ENCODE measurements at regions not wholly inside any gene's neighbourhood (a gene's known extent, or its start where the extent isn't known, plus 50 kb on each side); places are given as distances from the start of the nearest gene placed in this dataset.

DNA sequence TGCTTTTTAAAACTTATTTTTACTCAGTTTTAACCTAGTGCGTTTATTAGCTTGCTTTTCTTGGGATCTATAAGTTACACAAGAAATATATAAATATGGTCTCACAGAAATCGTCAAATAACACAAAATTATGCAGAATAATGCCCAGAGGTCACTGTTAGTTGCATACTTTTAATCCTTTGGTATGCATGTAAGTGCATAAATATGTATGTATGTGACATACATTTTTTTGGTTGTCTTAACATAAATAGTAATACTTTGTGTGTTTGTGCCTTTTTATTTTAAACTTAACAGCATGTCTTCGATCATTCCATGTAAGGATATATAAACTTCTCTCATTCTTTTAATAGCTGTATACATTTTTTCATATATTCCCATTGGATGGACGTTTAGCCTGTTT lies 459.6 kb downstream of the PCNX1 start:
- TF ChIP-seq, protein P1, sequence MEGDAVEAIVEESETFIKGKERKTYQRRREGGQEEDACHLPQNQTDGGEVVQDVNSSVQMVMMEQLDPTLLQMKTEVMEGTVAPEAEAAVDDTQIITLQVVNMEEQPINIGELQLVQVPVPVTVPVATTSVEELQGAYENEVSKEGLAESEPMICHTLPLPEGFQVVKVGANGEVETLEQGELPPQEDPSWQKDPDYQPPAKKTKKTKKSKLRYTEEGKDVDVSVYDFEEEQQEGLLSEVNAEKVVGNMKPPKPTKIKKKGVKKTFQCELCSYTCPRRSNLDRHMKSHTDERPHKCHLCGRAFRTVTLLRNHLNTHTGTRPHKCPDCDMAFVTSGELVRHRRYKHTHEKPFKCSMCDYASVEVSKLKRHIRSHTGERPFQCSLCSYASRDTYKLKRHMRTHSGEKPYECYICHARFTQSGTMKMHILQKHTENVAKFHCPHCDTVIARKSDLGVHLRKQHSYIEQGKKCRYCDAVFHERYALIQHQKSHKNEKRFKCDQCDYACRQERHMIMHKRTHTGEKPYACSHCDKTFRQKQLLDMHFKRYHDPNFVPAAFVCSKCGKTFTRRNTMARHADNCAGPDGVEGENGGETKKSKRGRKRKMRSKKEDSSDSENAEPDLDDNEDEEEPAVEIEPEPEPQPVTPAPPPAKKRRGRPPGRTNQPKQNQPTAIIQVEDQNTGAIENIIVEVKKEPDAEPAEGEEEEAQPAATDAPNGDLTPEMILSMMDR (IDR thresholded peaks at IDR 0.05; ENCODE audit: poor library complexity, severe bottlenecking): no peak
- TF ChIP-seq EZH2 (IDR thresholded peaks at IDR 0.05; ENCODE audit: borderline replicate concordance, insufficient read depth, low read length, poor library complexity, severe bottlenecking) (no peak), POLR2AphosphoS5 (IDR thresholded peaks at IDR 0.05) (no peak), EP300 (conservative IDR thresholded peaks at IDR 0.05; ENCODE audit: poor library complexity, severe bottlenecking) (no peak), MXI1 (conservative IDR thresholded peaks at IDR 0.05; ENCODE audit: poor library complexity, severe bottlenecking) (no peak), RAD21 (conservative IDR thresholded peaks at IDR 0.05) (no peak), TAF1 (IDR thresholded peaks at IDR 0.05; ENCODE audit: low read depth) (no peak), SMC3 (conservative IDR thresholded peaks at IDR 0.05; ENCODE audit: poor library complexity) (no peak)
- TF ChIP-seq, protein P2, sequence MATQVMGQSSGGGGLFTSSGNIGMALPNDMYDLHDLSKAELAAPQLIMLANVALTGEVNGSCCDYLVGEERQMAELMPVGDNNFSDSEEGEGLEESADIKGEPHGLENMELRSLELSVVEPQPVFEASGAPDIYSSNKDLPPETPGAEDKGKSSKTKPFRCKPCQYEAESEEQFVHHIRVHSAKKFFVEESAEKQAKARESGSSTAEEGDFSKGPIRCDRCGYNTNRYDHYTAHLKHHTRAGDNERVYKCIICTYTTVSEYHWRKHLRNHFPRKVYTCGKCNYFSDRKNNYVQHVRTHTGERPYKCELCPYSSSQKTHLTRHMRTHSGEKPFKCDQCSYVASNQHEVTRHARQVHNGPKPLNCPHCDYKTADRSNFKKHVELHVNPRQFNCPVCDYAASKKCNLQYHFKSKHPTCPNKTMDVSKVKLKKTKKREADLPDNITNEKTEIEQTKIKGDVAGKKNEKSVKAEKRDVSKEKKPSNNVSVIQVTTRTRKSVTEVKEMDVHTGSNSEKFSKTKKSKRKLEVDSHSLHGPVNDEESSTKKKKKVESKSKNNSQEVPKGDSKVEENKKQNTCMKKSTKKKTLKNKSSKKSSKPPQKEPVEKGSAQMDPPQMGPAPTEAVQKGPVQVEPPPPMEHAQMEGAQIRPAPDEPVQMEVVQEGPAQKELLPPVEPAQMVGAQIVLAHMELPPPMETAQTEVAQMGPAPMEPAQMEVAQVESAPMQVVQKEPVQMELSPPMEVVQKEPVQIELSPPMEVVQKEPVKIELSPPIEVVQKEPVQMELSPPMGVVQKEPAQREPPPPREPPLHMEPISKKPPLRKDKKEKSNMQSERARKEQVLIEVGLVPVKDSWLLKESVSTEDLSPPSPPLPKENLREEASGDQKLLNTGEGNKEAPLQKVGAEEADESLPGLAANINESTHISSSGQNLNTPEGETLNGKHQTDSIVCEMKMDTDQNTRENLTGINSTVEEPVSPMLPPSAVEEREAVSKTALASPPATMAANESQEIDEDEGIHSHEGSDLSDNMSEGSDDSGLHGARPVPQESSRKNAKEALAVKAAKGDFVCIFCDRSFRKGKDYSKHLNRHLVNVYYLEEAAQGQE (IDR thresholded peaks at IDR 0.05; ENCODE audit: borderline replicate concordance): no peak
